ENCODE measurements at regions not wholly inside any gene's neighbourhood (a gene's known extent, or its start where the extent isn't known, plus 50 kb on each side); places are given as distances from the start of the nearest gene placed in this dataset.

- H3F3A ChIP-seq (ENCODE audit: insufficient read depth, low read depth) = no peaks in the 10 kb centered on the region
- H3K4me1 ChIP-seq (replicated peaks; ENCODE audit: insufficient read depth) = no peaks in the 10 kb centered on the region
- H3K36me3 ChIP-seq (ENCODE audit: low read depth) = no peaks in the 10 kb centered on the region
- no peak overlapping the region for H3K4me2 ChIP-seq
- ChIA-PET POLR2A (ENCODE audit: unreplicated experiment) (no interaction called here), CTCF (no interaction called here)
- no TSS peak for BruUV-seq (replicated peaks)
- no peak overlapping the region for H2AFZ ChIP-seq
- H3K9me3 ChIP-seq (ENCODE audit: insufficient read depth, low read depth) = no peaks in the 10 kb centered on the region
- intact Hi-C loops (cut with micrococcal nuclease; ENCODE audit: unreplicated experiment) = no loop called here
- H3K79me2 ChIP-seq (ENCODE audit: low read depth) = no peaks in the 10 kb centered on the region
- H3K27ac ChIP-seq = no peak overlapping the region
- no peaks in the 10 kb centered on the region for H3K9me2 ChIP-seq (ENCODE audit: insufficient read depth)
- TF ChIP-seq EZH2 (IDR thresholded peaks at IDR 0.05; ENCODE audit: low read depth) = no peak
- TF ChIP-seq CTCF (conservative IDR thresholded peaks at IDR 0.05) = no peak
- no peaks in the 10 kb centered on the region for H3K27me3 ChIP-seq (ENCODE audit: insufficient read depth, low read depth)
- no peak for DNase-seq
- no peak overlapping the region for H3K4me3 ChIP-seq
- H4K20me1 ChIP-seq (ENCODE audit: insufficient read depth) = no peaks in the 10 kb centered on the region
These were observed 261.2 kb downstream of the CBLL2 start for GRCh38 chrX:22533898-22534297.

- no peaks in the 10 kb centered on the region for H3K36me3 ChIP-seq (ENCODE audit: low read depth)
- no peaks in the 10 kb centered on the region for H4K20me1 ChIP-seq (ENCODE audit: insufficient read depth)
- H3K4me3 ChIP-seq = no peak overlapping the region
- no TSS peak for BruUV-seq (replicated peaks)
- no peaks in the 10 kb centered on the region for H3F3A ChIP-seq (ENCODE audit: insufficient read depth, low read depth)
- no peak for DNase-seq
- H3K9me2 ChIP-seq (ENCODE audit: insufficient read depth) = no peaks in the 10 kb centered on the region
- H3K27ac ChIP-seq = no peak overlapping the region
- H3K4me1 ChIP-seq (replicated peaks; ENCODE audit: insufficient read depth) = no peaks in the 10 kb centered on the region
- intact Hi-C loops (cut with micrococcal nuclease; ENCODE audit: unreplicated experiment) = no loop called here
- H2AFZ ChIP-seq = no peak overlapping the region
- H3K79me2 ChIP-seq (ENCODE audit: low read depth) = no peaks in the 10 kb centered on the region
- ChIA-PET POLR2A (ENCODE audit: unreplicated experiment) (no interaction called here), CTCF (no interaction called here)
- TF ChIP-seq CTCF (conservative IDR thresholded peaks at IDR 0.05) (no peak), EZH2 (IDR thresholded peaks at IDR 0.05; ENCODE audit: low read depth) (no peak)
- no peaks in the 10 kb centered on the region for H3K9me3 ChIP-seq (ENCODE audit: insufficient read depth, low read depth)
- no peak overlapping the region for H3K4me2 ChIP-seq
- no peaks in the 10 kb centered on the region for H3K27me3 ChIP-seq (ENCODE audit: insufficient read depth, low read depth)
These were observed 261.9 kb downstream of the CBLL2 start for GRCh38 chrX:22534643-22535042.

- no peak for DNase-seq
- no TSS peak for BruUV-seq (replicated peaks)
- TF ChIP-seq CTCF (conservative IDR thresholded peaks at IDR 0.05) (no peak), EZH2 (IDR thresholded peaks at IDR 0.05; ENCODE audit: low read depth) (no peak)
- Histone ChIP-seq H3K4me3 (no peak overlapping the region), H4K20me1 (ENCODE audit: insufficient read depth) (no peaks in the 10 kb centered on the region), H3K27me3 (ENCODE audit: insufficient read depth, low read depth) (no peaks in the 10 kb centered on the region), H2AFZ (no peak overlapping the region), H3K27ac (no peak overlapping the region), H3K4me1 (replicated peaks; ENCODE audit: insufficient read depth) (no peaks in the 10 kb centered on the region), H3K79me2 (ENCODE audit: low read depth) (no peaks in the 10 kb centered on the region), H3K9me2 (ENCODE audit: insufficient read depth) (no peaks in the 10 kb centered on the region), H3K9me3 (ENCODE audit: insufficient read depth, low read depth) (no peaks in the 10 kb centered on the region), H3K36me3 (ENCODE audit: low read depth) (no peaks in the 10 kb centered on the region), H3K4me2 (no peak overlapping the region), H3F3A (ENCODE audit: insufficient read depth, low read depth) (no peaks in the 10 kb centered on the region)
- intact Hi-C loops (cut with micrococcal nuclease; ENCODE audit: unreplicated experiment) = no loop called here
- CTCF ChIA-PET = no interaction called here
- POLR2A ChIA-PET (ENCODE audit: unreplicated experiment) = no interaction called here
These were observed 264.1 kb downstream of the CBLL2 start for GRCh38 chrX:22536746-22537304.
